ENCODE measurements at regions not wholly inside any gene's neighbourhood (a gene's known extent, or its start where the extent isn't known, plus 50 kb on each side); places are given as distances from the start of the nearest gene placed in this dataset.

DNA sequence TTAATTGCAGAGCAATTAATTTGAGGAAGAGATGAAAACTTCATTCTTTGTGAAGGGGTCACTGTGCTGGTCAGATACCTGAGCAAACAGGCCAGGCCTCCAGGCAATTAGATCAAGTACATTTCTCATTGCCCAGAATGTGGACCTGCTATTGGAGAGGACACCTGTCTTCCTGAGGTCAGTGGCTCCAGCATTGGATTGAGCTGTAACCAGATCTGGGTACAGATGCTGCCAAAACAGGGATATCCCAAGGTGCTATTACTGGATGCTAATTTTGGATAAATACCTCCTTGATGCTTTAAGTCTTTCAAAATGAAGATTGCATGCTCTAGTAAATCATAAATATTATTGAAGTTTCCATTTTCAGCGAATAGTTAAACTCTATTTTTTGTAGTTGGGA, 131.5 kb downstream of the FAM161A start:
- DNase-seq (ENCODE audit: low read depth), result no peak

DNA sequence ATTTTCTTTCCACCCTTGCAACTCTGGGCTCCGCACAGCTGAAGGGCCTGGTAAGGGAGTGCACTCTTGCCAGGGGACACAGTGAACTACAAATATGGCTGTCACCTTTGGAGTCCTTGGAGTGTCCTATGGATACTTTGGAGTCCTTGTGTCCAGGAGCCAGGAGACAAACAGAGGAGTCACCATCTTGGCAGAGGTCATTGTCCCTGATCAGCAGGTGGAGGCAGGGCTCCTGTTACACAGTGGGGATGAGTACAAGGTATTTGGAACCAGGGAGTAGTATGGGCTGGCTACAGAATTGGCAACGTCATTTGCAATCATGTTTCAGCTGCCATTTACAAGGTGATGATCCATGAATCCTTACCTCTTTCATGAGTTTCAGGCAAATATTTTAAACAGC, 132.5 kb downstream of the FAM161A start:
- no peak for DNase-seq (ENCODE audit: low read depth)

DNA sequence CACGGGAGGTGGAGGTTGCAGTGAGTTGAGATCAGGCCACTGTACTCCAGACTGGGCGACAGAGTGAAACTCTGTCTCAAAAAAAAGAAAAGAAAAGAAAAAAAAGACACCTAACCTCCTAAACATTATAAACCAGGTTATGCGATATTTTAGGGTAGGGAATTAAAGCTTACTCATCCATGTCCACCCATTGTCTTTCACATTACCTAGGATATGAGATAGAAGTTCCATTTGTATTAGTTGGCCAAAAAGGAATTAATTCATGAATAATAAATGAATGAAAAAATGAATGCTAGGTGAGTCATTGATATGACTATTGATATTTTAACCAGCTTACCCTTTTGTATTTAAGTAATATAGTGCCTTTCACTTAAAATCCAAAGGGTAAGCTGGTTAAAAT, 132.9 kb downstream of the FAM161A start:
- no peak for DNase-seq (ENCODE audit: low read depth)

DNA sequence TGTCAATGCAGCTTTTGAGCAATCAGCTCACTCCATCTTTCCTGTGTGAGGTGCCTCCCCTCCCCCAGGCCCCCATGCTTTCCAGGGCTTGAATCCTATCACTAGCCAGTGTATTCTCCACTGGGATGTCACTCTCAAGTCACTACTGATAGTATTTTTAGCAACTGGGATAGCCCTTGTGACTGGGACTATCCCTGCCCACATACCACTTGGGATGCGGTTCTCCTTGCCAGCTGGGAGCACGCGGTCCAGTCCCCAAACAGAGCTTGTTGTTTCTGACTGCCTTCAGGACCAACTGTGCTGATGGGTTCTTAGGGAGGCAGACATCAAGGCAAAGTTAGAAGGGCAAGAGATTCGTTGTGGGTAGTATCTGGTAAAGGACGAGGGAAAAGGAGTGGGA, 134.9 kb downstream of the FAM161A start:
- no peak for DNase-seq (ENCODE audit: low read depth)

DNA sequence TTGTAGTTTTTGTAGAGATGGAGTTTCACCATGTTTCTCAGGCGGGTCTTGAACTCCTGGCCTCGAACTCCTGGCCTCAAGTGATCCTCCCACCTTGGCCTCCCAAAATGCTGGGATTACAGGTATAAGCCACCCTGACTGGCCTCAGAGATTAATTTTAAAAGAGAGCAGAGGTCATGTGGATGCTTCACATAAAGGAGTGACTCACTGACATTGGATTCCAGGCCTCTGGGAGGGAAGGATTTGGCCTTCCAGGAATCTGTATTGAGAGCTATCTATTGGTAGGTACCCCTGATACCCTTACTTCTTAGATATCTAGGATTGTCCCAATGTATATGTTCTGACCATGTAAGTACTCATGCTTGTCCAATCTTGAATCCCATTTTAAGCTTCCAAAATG, 138.4 kb downstream of the FAM161A start:
- DNase-seq (ENCODE audit: low read depth), result no peak

DNA sequence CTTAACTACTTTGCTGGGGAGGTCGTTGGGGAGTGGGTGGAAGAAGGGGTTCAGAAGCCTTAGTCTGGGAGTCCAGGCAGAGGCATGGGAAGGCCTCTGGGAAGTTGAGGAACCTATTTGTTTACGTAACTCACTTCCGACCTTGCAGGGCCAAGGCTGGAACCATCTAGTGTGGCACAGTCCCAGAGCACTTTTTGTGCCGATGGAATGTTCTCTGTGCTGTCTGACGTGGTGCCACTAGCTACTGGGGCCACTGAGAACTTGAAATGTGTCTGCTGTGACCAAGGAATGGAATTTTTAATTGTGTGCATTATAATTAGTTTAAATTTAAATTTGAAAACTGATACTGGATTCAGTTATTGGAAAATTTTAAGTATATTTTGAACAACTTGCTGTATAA, 139.7 kb downstream of the FAM161A start:
- no peak for DNase-seq (ENCODE audit: low read depth)

DNA sequence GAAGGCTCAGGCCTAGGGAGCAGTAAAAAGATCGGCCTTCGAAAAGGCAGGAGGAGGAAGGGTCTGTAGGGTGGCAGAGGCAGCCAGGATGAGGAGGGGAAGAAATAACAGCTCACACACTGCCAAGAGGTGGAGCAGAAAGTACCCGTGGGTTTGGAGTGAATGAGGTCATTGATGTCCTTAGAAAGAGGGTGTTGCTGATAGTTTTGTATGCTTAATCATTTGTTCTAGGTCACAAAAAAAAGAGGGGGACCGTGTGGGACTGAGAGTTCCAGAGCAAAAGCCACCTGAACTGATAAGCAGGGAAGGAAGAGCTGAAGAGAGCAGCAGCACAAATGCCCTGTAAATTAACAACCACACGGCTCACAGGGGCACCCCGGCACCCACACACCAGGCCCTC, 140.4 kb downstream of the FAM161A start:
- no peak for DNase-seq (ENCODE audit: low read depth)

DNA sequence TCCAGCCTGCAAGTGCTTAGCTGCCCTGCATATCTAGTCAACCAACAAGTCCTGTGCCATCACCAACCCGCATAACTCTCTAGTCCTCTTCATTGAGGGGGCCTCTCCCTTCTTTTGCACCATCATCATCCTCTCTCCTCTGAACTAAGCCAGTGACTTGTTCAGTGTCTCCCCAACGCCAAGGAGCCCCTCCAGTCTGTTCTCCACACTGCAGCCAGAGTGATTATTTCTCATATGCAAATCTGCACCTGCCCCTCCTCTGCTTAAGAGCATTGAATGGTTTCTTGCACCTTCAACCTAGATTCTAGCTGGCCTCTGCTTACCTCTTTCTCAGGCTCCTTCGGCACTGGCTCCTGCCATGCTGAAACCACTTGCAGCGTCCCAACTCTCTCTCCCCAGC, 141.8 kb downstream of the FAM161A start:
- DNase-seq (ENCODE audit: low read depth), result no peak

DNA sequence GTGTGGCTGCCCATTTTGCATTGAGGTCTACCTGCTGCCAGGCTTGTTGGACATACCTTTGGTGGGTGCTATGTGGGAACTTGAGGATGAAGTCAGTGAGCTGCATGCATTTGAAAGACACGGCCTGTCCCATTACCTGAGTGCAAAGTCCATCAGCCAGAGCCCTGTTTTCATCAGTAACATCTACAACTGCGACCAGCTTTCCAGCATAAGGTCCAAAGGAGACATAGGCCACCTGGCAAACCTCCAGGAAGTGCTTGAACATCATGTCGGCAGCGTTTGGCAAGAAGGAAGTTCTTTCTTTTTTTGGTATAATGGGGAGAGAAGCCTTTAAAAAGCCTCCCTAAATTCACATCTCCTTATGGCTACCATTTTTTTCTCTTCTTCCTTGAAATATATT, 143.1 kb downstream of the FAM161A start:
- no peak for DNase-seq (ENCODE audit: low read depth)

DNA sequence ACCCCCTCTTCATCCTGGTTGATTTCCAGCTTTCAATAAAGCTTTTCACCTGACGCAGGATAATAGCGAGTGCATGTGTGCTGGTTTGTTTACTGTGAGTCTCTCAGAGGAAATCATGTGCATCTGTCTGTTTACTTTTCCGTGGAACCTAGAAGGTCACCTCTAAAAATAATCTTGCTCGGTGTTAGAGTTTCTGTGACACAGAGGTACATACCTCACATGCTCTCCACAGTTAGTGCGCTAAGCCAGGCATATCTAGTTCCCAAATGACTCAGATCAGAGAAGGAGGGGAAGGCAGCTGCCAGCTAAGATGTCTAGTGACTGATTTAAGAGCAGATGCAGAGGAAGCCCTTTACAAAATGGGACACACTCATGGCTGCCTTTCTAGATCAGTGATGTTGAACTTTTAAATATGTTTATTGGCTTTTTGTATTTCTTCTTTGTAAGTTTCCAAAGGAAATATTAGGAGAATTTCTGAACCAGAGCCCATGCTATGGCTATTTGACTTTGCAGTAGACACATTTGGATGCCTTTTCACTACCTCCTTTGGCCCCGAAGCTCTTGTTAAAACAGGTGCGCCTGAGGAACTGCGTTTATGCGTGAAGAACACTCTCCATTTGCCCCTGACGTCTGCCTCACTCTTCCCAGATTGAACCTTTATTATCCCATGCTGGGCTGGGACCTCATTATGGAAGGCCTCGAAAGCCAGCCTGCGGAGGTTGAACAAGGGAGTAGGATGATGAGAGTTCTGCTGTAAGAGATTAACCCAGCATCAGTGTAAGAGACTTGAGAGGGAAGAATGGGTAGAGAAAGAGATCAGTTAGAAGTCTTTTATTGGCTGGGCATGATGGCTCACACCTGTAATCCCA, 145.6 kb downstream of the FAM161A start:
- no peak for DNase-seq (ENCODE audit: low read depth)

DNA sequence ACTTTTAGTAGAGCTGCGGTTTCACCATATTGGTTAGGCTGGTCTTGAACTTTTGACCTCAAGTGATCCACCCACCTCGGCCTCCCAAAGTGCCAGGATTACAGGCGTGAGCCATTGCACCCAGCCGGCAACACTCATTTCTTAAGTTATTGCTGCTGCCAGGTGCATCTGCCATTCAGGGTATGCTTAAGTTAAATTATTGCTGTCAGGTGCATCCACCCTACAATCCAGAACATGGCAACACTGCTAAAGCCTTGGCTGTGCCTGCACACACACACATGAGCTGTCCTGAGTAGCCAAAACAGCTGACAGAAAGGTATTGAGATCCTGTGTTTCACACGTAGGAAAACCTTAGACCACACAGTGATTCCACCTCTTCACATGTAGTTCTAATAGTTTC, 148.2 kb downstream of the FAM161A start:
- DNase-seq (ENCODE audit: low read depth), result no peak

DNA sequence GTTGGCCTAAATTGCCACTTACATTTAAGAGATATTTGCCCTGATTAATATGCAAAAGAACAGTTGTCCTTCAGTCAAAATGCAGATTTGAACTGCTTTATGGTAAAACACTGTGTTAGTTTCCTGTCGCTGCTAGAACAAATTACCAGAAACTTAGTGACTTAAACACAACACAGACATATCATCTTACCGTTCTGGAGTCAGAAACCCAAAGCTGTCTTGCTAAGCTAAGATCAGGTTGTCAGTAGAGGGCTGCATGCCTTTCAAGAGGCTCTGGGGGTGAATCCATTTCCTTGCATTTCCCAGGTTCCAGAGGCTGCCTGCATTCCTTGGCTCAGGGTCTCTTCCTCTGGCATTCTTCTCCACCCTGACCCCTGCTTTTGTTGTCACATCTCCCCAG, 149.5 kb downstream of the FAM161A start:
- DNase-seq (ENCODE audit: low read depth), result no peak

DNA sequence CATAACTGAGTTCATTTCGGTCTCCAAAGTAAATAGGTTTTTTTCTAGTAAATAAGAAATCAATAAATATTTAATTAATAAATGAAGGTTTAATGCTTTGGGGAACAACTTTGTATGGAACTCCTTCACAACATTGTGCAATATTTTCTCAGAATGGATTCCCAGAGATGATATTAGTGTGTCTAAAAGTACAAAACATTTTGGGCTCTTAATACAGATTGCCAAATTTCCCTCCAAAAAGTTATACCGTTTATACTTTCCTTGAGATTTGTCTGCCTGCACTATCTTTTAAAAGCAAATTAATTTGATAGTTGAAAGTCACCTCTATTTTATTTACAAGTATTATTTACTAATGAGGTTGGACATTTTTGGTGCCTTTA, 151.8 kb downstream of the FAM161A start:
- DNase-seq (ENCODE audit: low read depth), result no peak

DNA sequence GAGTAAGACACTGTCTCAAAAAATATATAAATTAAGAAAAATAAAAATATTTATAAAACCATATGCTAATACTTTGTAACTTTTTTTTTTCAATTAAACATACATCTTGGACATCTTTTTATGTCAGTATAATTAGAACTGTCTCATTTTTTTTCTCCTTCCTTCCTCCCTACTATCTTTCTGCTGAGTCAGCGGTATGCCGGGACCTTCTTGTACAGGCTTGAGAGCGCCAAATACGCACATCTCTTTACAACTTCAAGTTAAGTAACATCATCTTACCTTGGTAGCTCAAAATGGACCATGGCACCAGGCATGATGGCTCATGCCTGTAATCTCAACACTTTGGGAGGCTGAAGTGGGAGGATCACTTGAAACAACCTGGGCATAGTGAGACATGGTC, 153.4 kb downstream of the FAM161A start:
- DNase-seq (ENCODE audit: low read depth), result no peak

DNA sequence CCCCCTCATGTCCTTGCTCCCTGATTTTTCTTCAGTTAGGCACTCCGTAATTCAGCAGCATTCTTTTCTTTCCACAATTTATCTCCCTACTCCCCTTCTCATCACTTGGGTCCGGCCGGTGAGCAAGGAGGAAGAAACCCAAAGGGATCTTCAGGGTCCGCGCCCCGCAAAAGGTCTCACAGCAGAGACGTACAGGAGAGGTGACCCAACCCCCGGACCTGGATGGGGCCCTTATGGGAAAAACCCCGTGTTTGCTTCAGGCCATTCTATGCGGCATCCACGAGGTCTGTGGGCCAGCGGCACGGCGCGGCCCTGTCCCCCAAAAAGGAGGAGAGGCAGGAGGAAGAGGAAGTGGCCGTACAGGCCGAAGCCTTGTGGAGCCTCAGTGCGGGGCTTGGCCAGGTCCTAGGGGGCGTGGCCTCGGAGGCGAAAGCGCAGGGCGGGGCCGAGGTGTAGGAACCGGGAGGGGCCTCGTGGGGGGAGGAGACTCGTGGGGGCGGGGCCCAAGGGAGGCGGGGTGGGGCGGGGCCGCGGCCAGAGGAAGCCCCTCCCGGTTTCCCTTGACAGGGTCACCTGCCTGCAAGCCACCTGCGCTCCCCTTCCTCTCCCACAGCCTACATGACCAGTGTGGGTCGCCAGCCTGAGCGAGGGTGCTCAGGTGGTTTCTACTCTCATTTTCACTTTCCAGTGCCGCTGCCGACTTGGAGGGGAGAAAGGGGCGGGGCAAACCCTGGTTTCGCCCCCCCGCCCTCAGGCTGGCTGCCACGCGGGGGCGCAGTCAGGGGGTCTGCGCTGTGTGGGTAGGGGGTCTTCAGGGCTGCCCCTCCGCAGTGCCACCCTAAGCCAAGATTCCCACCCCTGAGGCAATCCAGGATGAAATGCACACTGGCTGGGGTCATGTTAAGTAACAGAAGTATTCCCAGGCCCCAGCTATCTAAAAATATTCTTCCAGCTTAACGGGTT, 156.4 kb upstream of the XPO1 start:
- DNase-seq (ENCODE audit: low read depth), result peak; percentile 72

DNA sequence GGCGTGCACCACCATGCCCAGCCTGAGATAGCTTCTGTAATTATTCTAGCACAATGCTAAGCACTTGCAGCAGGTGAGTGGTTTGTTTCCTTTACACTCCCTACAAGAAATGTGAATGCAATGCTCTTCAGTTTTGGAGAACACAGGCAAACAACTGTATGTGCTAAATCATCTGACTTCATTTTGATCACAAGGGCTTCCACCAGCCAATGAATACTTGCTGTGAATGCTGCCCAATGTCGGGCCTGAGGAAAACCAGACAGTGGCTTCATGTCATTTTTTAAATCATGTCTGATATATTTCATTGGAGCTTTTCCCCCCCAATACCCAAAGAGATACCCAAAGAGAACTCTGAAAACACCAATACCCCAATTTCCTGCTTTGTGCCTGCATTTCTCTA, 155.6 kb upstream of the XPO1 start:
- DNase-seq (ENCODE audit: low read depth), result no peak

DNA sequence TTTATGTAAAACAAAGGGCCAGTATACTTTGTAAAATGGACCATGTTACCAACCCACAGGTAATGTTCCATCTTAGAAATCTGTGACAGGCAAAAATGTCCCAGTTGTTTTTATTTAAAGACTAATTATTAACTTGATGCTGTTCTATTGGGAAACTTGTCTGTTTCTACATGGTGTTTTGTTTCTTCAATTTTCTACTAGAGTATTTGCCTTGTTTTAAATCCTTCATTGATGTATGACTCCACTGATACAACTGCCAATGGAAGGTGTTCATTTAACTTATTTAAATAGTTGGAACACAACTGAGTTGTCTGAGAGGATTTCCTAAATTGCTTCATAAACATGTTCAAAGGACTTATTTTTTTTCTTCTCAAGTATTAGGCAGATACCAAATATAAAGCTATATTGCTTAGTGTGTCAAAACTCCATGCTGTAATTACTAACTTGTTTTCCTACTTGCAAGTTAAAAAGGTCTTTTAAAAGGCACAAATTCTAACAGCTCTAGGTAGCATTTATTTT, 152.0 kb upstream of the XPO1 start:
- DNase-seq (ENCODE audit: low read depth), result no peak

DNA sequence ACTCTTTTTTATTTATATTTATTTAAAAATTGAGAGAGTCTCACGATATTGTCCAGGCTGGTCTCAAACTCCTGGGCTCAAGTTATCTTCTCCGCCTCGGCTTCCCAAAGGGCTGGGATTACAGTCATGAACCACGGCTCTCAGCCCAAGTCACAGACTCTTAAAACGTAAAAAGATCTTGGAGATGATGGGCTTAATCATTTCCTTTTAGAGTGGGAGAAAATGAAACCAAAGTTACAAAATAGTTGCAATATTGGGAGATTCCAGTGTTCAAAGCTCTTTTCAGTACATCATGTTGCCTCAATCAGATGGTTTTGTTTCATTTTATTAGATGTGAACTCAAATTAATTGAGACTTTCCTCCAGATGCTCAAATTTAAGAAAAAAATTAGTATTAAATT, 151.4 kb upstream of the XPO1 start:
- DNase-seq (ENCODE audit: low read depth), result no peak

DNA sequence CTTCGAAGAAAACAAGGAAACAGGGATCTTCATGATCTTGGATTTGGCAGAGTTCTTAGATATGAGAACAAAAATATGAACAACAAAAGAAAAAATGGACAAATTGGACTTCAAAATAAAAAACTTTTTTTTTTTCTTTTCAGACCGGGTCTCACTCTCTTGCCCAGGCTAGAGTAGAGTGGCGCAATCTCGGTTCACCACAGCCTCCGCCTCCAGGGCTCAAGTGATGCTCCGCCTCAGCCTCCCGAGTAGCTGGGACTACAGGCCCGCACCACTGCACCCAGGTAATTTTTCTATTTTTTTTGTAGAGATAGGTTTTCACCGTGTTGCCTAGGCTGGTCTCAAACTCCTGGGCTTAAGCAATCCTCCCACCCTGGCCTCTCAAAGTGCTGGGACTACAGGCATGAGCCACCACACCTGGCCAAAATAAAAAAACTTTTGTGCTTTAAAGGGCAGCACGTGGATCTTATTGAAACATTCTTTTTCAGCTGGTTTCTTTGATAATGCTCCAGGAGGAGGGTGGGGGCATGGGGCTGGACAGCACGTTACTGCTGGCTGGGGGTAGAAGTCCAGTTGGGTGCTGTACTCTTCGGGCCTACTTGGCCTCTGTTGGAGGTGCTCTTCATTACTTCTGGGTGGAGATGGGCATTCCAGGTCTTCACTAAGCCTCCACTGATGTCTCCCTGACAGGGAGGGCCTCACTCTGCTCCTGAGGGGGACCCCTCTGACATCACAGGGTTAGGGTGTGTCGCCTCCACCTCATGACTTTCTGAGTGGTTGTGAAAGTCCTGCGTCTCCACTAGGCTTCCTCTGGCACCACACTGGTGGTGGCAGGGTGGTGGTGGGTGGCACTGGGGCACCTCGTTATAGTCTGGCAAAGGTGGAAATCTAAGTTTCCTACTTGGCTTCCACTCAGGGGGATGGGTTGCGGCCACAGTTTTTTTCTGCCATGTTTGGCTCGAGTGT, 150.5 kb upstream of the XPO1 start:
- no peak for DNase-seq (ENCODE audit: low read depth)

DNA sequence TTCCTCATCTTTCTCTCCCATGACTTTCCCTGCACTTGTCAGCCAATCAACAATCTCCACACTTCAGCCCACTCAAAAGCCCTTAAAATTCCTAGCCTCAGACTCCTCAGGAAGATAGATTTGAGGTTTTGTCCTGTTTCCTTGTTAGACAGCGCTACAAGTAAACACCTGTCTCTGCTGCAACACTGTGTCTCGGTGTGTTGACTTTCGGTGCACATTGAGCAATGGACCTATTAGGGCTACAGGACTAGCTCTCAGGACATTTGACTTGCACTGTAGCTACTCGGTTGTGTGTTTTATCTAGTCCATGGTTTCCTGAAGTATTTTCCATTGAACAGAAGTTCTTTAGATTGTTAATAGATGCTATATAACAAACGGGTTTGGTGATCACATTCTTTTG, 140.9 kb upstream of the XPO1 start:
- no peak for DNase-seq (ENCODE audit: low read depth)

DNA sequence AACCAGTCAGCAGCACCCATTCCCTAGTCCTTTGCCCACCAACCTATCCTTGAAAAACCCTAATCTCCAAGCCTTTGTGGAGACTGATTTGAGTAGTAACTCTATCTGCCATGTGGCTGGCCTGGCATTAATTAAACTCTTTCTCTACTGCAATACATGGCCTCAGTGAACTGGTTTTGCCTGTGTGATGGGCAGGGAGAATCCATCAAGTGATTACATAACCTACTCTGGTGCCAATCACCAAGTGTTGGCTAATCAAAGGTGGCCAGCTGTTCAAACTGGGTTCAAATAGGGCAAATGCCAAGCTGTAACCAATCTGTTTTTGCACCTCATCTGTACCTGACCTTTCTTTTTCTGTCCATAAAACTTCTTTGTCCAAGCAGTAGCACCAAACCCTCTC, 139.8 kb upstream of the XPO1 start:
- no peak for DNase-seq (ENCODE audit: low read depth)

DNA sequence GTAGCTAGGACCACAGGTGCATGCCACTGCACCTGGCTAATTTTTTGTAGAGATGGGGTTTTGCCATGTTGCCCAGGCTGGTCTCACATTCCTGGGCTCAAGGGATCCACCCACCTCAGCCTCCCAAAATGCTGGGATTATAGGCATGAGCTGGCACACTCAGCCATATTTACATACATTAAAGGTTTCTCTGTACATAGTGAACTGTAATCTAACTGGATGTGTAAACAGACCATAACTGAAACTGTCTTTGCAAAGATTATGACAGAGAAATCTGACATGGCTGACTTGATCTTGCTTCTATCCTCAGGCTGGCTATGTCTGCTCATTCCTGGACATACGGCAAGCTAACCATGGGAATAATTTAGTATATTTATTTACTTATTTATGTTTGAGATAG, 139.2 kb upstream of the XPO1 start:
- no peak for DNase-seq (ENCODE audit: low read depth)
